Spleen (tissue), 11 donors: ENCODE measurements at regions not wholly inside any gene's neighbourhood (a gene's known extent, or its start where the extent isn't known, plus 50 kb on each side); places are given as distances from the start of the nearest gene placed in this dataset.
A peak's percentile ranks its signal among the peaks of the same experiment; 100 is the strongest.

Experiments
- DNase-seq: peaks from one replicate; pipeline ENCODE4 v3.0.0-alpha.2; 2020
- H3K27ac ChIP-seq, 8 donors: fragments of 200-600 bp; sonication (generic) in 7 of 8; 1 replicate in 4 of 8; 2 replicates in 4 of 8; pipeline versions ENCODE4 v1.5.0 to v1.8.0; 2016 to 2021; ENCODE audit warnings: inconsistent platforms in 4 of 8, mild to moderate bottlenecking in 4 of 8, moderate library complexity in 1 of 8
- H3K27me3 ChIP-seq, 7 donors: fragments of 200-600 bp; sonication (generic) in 6 of 7; replicated peaks in 1 of 7; 1 replicate in 4 of 7; 2 replicates in 3 of 7; pipeline versions ENCODE4 v1.5.0 to v1.8.0; 2016 to 2021; ENCODE audit warnings: inconsistent platforms in 3 of 7, mild to moderate bottlenecking in 1 of 7
- H3K36me3 ChIP-seq, 6 donors: fragments of 200-600 bp; sonication (generic) in 5 of 6; 1 replicate in 4 of 6; 2 replicates in 2 of 6; pipeline versions ENCODE4 v1.5.0 to v1.8.0; 2016 to 2021; ENCODE audit warnings: inconsistent platforms in 2 of 6
- H3K4me1 ChIP-seq, 6 donors: fragments of 200-600 bp; sonication (generic) in 5 of 6; 1 replicate in 3 of 6; 2 replicates in 3 of 6; pipeline versions ENCODE4 v1.5.0 to v1.8.0; 2016 to 2021; ENCODE audit warnings: inconsistent platforms in 3 of 6
- H3K4me3 ChIP-seq, 8 donors: fragments of 200-600 bp; sonication (generic) in 7 of 8; 1 replicate in 4 of 8; 2 replicates in 4 of 8; pipeline versions ENCODE4 v1.5.0 to v1.8.0; 2016 to 2021; ENCODE audit warnings: inconsistent platforms in 4 of 8, mild to moderate bottlenecking in 4 of 8, moderate library complexity in 2 of 8
- H3K9me3 ChIP-seq, 8 donors: fragments of 200-600 bp; sonication (generic) in 7 of 8; 1 replicate in 4 of 8; 2 replicates in 4 of 8; pipeline versions ENCODE4 v1.5.0 to v1.8.0; 2016 to 2021; ENCODE audit warnings: inconsistent platforms in 4 of 8
- CTCF ChIP-seq, 11 experiments: fragments of 200-600 bp in 7 of 11; fragments of 450-650 bp in 4 of 11; sonication (generic) in 4 of 11; IDR thresholded peaks in 8 of 11; conservative IDR thresholded peaks in 3 of 11; 1 replicate in 7 of 11; 2 replicates in 4 of 11; pipeline versions ENCODE4 v1.4.0 to v1.8.0; 2016 to 2021; ENCODE audit warnings: antibody characterized with exemption in 11 of 11, inconsistent platforms in 4 of 11, mild to moderate bottlenecking in 1 of 11
- POLR2A ChIP-seq, 3 donors: fragments of 450-650 bp; IDR thresholded peaks; one replicate each; pipeline ENCODE4 v1.5.1; 2017; ENCODE audit warnings: antibody characterized with exemption in 3 of 3, mild to moderate bottlenecking in 1 of 3
- POLR2AphosphoS5 ChIP-seq, 3 donors: sonication (generic); formaldehyde crosslinking; IDR thresholded peaks; one replicate each; pipeline ENCODE4 v1.5.1; 2017; ENCODE audit warnings: antibody characterized with exemption in 3 of 3
- WGBS, 5 donors: extraction: QIAGEN DNeasy Blood & Tissue Kit in 3 of 5; methylation state at CpG; one replicate each; pipeline versions ENCODE4 v1.1.5 to v1.1.7; 2013 to 2018; 5-methylcytosine and 5-hydroxymethylcytosine counted together
- intact Hi-C: fragments of 100-400 bp; cut with DNase I; formaldehyde crosslinking; loops from one replicate; pipeline ENCODE4 v1.15.0; 2023; ENCODE audit warnings: low total_unique reads
- donor health status: healthy with polysubstance abuse.
- donor health status: DM: no; HTN: no; CAD: no; lungs with moderate emphysema.
- donor health status: DM: no; HTN: no; CAD: no.
- donor health status: Bipolar disorder and iron deficiency.
- donor health status: healthy.
- donor health status: DM: no; HTN: no; CAD: no.
- donor health status: DM: yes; HTN: yes; CAD: no.

GRCh38 chr2:43049836-43050801 is 176.3 kb downstream of the ZFP36L2 start:
- intact Hi-C loops: no loop called here
- DNase-seq: peak; percentile 72
- 55 to 65% (median 59%) methylated on average over 16 to 18 of the region's 18 CpGs for WGBS, 5 donors
- no peak for TF ChIP-seq POLR2AphosphoS5 (IDR thresholded peaks at IDR 0.05)
- no peak for TF ChIP-seq POLR2A (IDR thresholded peaks at IDR 0.05)
- TF ChIP-seq CTCF (IDR thresholded peaks at IDR 0.05 in 8 of 11, conservative IDR thresholded peaks at IDR 0.05 in 3 of 11): no peak
- Histone ChIP-seq H3K27ac (no peak overlapping the region), H3K27me3 (no peaks in the 10 kb centered on the region), H3K9me3 (no peaks in the 10 kb centered on the region), H3K4me3 (no peak overlapping the region), H3K4me1 (peaks cover 17 to 49% (median 32%) of the 10 kb centered on the region in 6 donors), H3K36me3 (no peaks in the 10 kb centered on the region)

- H3K9me3 ChIP-seq: no peaks in the 10 kb centered on the region
- peaks cover 17 to 43% (median 26%) of the 10 kb centered on the region in 6 donors for H3K4me1 ChIP-seq
- 72 to 80% (median 74%) methylated on average over 17 of the region's 17 CpGs for WGBS, 5 donors
- peak overlapping the region in 1 of 8 donors; percentile 15 for H3K27ac ChIP-seq
- TF ChIP-seq POLR2A (IDR thresholded peaks at IDR 0.05): no peak
- TF ChIP-seq CTCF (IDR thresholded peaks at IDR 0.05 in 8 of 11, conservative IDR thresholded peaks at IDR 0.05 in 3 of 11): no peak
- no peak for TF ChIP-seq POLR2AphosphoS5 (IDR thresholded peaks at IDR 0.05)
- intact Hi-C loops: no loop called here
- DNase-seq: peak; percentile 54
- H3K27me3 ChIP-seq: no peaks in the 10 kb centered on the region
- no peak overlapping the region for H3K4me3 ChIP-seq
- no peaks in the 10 kb centered on the region for H3K36me3 ChIP-seq
Measured at GRCh38 chr2:43047187-43047780, 179.1 kb downstream of the ZFP36L2 start.

- Histone ChIP-seq H3K9me3 (no peaks in the 10 kb centered on the region), H3K27ac (peak overlapping the region in 4 of 8 donors; percentile 28 to 55 (median 41)), H3K27me3 (no peaks in the 10 kb centered on the region), H3K36me3 (no peaks in the 10 kb centered on the region), H3K4me1 (peaks cover 10 to 31% (median 22%) of the 10 kb centered on the region in 6 donors), H3K4me3 (no peak overlapping the region)
- 47 to 83% (median 76%) methylated on average over 3 of the region's 3 CpGs for WGBS, 5 donors
- DNase-seq: no peak
- intact Hi-C loops: no loop called here
- no peak for TF ChIP-seq POLR2A (IDR thresholded peaks at IDR 0.05)
- TF ChIP-seq CTCF (IDR thresholded peaks at IDR 0.05 in 8 of 11, conservative IDR thresholded peaks at IDR 0.05 in 3 of 11): no peak
- TF ChIP-seq POLR2AphosphoS5 (IDR thresholded peaks at IDR 0.05): no peak
Measured at GRCh38 chr2:43045866-43046265, 180.5 kb downstream of the ZFP36L2 start.
